MM.1S (cell line): ENCODE measurements at regions not wholly inside any gene's neighbourhood (a gene's known extent, or its start where the extent isn't known, plus 50 kb on each side); places are given as distances from the start of the nearest gene placed in this dataset.

ENCODE experiments used
- CTCF ChIP-seq: fragments of 300-600 bp; sonication (generic); IDR thresholded peaks from 2 replicates; pipeline ENCODE4 v1.5.1; 2016; ENCODE audit warnings: antibody characterized with exemption, low read length, mixed read lengths
- EZH2 ChIP-seq: fragments of 300-600 bp; sonication (generic); optimal IDR thresholded peaks from 2 replicates; pipeline ENCODE3; 2017; ENCODE audit warnings: low read depth, mild to moderate bottlenecking, antibody characterized with exemption, low read length, mixed read lengths

GRCh38 chr22:34281738-34282137 lies 361.5 kb upstream of the LARGE1 start:
- no peak for TF ChIP-seq EZH2
- TF ChIP-seq CTCF, result no peak
